ENCODE measurements at regions not wholly inside any gene's neighbourhood (a gene's known extent, or its start where the extent isn't known, plus 50 kb on each side); places are given as distances from the start of the nearest gene placed in this dataset.
"Not testable (repeated sequence)": the region's sequence is repeated elsewhere in the genome, so short reads cannot be mapped to it uniquely, and the experiment has no call there.

DNA sequence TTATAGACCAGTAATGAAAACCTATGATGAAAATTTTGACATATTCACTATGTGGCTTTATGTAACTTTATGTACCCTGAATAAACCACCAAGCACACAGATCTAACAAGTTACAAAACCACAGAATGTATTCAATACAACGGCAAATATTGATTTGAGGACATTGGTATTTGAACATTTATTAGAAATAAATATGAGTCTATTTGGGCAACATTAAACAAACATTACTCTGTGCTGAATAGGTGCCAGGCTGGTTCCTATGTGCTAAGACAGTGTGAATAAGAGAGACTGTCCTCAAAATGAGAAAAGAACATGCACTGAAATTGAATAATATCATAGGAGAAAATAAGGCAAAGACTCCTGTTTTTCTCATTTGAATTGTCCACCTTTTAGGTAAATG is 1341.2 kb downstream of the PLA2G4A start:
- no peak for DNase-seq (ENCODE audit: low read depth in 3 of 3)

DNA sequence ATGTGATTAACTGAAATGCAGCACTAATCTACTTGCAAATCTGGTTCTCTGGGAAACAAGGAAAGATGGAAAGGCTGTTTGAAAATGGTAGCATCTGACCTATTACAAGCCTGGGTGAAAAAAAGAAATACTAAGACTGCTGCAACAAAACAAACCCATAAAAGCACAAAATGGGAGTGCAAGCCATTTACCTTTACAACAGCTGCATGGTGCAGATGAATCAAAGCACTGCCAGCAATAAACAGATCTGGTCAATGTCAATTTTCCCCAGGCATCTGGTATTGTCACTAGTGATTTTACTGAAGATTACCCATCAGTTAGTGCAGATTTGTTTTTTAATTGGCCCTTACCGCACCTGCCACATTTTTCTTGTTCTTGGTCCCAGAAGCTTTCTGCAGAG is 1341.7 kb downstream of the PLA2G4A start:
- DNase-seq (ENCODE audit: low read depth in 3 of 3), result no peak

DNA sequence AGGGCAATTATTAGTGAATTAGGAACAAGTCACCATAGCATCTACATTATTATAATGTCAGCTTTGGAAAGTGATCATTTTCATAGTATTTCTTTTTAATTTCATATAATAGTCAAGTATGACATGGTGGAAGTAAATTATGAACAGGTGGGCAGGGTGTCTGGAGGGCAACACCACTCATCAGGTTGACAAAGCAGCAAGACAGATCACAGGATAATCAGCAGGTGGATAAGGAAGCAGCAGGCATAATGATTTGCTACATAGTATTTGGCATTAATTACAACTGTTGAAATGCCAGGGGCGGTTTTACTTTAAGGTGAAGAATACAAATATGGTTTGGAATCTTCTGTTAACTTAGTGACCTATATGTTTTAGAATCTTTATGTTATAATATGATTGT is 1342.2 kb downstream of the PLA2G4A start:
- no peak for DNase-seq (ENCODE audit: low read depth in 3 of 3)

DNA sequence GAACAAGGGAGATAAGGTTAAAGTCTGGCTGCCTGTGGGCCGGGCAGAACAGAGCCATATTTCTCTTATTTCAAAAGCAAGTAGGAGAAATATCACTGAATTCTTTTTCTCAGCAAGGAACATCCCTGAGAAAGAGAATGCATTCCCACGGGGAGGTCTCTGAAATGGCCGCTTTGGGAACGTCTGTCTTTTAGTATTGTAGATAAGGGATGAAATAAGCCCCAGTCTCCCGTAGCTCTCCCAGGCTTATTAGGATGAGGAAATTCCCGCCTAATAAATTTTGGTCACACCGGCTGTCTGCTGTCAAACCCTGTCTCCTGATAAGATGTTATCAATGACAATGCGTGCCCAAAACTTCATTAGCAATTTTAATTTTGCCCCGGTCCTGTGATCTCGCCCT is 1353.3 kb downstream of the PLA2G4A start:
- not testable (repeated sequence) for DNase-seq (ENCODE audit: low read depth in 3 of 3)

DNA sequence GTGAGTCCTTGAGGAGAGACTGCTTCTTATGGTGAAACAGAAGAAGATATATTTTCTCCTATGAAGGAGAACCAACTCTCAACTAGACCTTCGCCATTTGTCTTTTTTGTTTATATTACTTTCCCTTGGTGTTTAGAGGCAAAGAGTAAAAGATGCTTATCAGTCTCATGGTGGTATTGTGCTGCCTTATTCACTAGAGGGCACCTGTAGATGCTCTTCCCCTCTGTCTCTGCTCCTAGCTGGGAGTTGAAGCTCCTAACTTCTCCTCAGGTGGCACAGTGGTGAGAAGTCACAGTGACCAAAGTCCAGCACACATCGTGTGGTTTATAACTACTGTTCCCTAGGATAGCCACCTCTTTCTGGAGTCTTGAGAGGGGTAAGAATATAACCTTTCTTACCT is 1359.6 kb downstream of the PLA2G4A start:
- DNase-seq (ENCODE audit: low read depth in 3 of 3), result no peak

DNA sequence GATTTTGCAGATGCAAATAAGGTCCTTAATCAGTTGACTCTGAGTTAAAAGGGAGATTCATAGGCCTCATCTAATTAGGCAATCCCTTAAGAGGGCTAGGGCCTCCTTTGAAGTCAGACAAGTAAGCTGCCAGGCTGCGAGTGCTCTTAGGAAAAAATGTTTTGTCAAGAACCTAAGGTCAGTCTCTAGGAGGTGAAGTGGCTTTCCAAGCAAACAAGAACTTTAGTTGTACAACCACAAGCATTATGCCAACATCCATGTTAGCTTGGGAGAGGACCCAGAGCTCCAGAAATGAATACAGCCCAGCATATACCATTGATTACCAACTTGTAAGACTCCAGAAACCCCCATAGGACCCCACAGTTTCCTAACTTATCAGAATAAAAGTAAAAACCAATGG is 1366.2 kb downstream of the PLA2G4A start:
- no peak for DNase-seq (ENCODE audit: low read depth in 3 of 3)

GRCh38 chr1:188218289-188218688 is 1389.5 kb downstream of the PLA2G4A start:
- no peak for DNase-seq (ENCODE audit: low read depth in 3 of 3)

DNA sequence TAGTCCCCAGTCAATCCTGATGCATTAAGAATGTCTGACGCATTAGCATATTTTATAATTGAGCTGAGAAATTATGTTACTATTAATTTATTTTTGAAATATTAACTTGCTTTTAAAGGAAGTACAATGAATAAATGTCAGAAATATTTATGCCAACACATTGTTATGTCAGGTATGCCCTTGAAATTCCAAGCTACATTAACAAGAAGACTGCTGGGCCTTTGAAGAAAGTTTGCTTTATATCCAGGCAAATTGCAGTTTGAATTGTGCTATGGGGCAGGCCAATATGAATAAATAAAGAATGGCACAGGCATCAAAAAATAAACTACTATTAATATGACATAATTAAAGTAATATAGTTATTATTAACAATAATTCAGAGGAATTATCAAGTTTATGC is 1391.3 kb downstream of the PLA2G4A start:
- DNase-seq (ENCODE audit: low read depth in 3 of 3), result no peak

GRCh38 chr1:188224263-188224662 is 1395.5 kb downstream of the PLA2G4A start:
- no peak for DNase-seq (ENCODE audit: low read depth in 3 of 3)

DNA sequence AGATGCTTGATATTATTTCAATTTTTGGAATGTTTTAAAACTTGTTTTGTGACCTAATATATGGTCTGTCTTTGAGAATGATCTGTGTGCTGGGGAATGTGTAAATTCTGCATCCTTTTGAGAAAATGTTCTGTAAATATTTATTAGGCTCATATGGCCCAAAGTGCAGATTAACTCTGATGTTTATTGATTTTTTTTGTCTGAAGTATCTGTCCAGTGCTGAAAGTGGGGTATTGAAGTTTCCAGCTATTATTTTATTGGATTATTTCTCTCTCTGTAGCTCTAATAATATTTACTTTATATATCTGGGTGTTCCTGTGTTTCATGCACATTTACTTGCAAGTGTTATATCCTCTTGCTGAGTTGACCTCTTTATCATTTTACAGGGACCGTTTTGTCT is 1397.2 kb downstream of the PLA2G4A start:
- DNase-seq (ENCODE audit: low read depth in 3 of 3), result no peak

DNA sequence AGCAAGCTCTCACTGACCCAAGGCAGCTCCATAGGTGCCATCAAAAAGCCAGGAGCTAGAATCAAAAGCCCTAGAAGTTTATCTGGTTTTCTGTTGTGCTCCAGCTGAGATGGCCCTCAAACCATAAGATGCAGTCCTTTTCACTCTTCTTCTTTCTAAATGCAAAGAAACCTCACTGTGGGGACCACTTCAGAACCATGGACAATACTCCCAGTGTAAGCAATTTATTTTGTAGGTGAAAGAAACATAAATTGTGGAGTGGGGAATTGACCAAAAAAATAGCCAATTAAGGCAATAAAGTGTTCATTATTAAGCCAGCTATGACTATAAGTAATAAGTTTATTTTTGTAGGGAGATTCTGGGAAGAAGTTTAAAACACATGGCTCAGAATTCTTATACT is 1399.9 kb downstream of the PLA2G4A start:
- no peak for DNase-seq (ENCODE audit: low read depth in 3 of 3)

DNA sequence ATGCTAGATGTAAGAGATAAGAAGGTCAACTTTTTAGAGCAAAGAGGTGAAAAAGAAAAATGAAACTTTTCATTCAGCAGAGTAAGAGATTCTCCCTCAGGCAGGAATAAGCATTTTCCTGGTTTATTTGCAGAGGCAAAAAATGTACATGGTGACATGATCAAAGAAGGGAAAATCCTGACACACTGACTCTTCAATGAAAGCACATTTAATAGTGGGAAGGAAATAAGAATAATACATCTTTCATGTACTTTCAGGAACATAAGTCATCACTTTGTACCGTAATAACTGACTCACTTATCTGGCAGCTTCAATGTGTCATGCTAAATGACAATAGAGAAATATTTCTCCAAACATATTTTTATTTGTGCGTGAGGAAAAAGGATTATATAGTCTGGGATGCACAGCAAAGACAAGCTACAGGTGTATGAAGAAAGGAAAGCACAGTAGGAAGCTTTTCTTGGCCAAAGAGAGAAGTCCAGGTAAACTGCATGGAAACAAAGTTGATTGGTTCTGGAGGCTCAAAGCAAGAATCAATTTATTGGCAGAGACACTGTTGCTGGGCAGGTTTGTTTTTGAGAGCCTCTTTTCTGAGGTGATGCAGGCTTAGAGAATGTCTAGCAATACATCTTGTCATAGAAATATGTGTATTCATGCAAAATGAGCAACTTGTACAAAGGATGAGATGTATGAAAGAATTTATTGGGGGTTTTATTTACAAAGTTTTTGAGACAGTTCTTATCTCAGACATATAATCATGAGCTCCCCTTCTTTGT is 1409.0 kb downstream of the PLA2G4A start:
- DNase-seq (ENCODE audit: low read depth in 3 of 3), result no peak

- no peak for DNase-seq (ENCODE audit: low read depth in 3 of 3)
These were observed 1412.1 kb downstream of the PLA2G4A start for GRCh38 chr1:188240772-188241406.

GRCh38 chr1:188241629-188242028 is 1412.9 kb downstream of the PLA2G4A start:
- DNase-seq (ENCODE audit: low read depth in 3 of 3), result no peak

- no peak for DNase-seq (ENCODE audit: low read depth in 3 of 3)
These were observed 1414.7 kb downstream of the PLA2G4A start for GRCh38 chr1:188243456-188243855.

- no peak for DNase-seq (ENCODE audit: low read depth in 3 of 3)
These were observed 1415.9 kb downstream of the PLA2G4A start for GRCh38 chr1:188244681-188245080.

GRCh38 chr1:188247255-188247654 is 1418.5 kb downstream of the PLA2G4A start:
- no peak for DNase-seq (ENCODE audit: low read depth in 3 of 3)

- DNase-seq (ENCODE audit: low read depth in 3 of 3), result no peak
These were observed 1421.1 kb downstream of the PLA2G4A start for GRCh38 chr1:188249811-188250210.

DNA sequence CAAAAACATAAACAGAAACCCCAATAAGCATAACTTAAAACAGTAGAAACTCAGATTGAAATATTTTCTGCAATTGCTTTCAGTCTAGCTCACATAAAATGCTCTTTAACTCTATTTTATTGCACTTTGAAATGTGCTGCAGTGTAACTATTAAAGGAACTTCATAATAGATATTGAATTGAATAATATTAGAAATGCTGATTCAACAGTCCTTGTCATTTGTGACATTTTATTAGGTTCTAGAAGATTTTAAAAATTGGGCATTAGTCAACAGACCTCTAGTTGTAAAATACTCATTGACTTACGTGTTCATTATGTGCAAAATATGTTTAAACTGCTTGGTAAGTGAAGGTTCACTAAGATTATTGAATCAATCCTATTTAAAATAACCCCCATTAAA is 1422.3 kb downstream of the PLA2G4A start:
- no peak for DNase-seq (ENCODE audit: low read depth in 3 of 3)

DNA sequence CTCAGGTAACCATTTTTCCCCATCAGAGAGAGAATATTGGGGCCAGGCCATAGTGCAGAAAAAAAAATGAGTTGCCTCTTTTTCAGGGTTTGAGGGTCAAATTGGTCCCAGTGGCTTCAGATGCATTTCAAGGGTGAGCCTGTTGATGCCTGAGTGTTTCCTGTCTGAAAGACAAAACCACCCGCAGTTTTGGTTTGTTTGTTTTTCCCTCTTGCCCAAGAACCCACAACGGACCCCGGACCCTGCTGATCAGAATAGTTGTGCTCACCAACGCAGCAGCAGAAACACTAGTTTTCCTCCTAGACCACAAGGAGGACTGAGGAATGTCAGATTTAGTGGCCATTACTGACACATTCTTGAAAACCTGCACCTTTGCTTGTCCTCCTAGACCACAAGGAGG is 1433.1 kb downstream of the PLA2G4A start:
- no peak for DNase-seq (ENCODE audit: low read depth in 3 of 3)

GRCh38 chr1:188269956-188270355 is 1441.2 kb downstream of the PLA2G4A start:
- no peak for DNase-seq (ENCODE audit: low read depth in 3 of 3)

DNA sequence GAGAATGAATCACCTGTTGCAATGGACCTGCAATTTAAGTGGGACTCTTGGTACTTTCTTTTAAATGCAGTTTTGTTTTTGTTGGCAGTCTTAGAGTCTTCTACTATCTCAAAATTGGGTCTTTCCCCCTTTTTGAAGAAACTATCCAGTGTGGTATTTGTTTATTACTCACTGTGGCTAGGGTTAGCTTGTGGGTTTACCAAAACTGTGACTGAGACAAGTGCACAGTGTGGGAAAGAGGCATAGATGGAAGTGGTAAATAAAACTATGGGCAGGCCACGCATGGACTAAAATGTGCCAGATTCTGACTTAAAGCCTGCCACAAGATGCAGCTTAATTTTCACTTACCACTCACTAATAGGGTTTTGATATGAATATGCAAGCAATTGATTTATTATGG is 1441.7 kb downstream of the PLA2G4A start:
- no peak for DNase-seq (ENCODE audit: low read depth in 3 of 3)

GRCh38 chr1:188277771-188278170 is 1449.0 kb downstream of the PLA2G4A start:
- DNase-seq (ENCODE audit: low read depth in 3 of 3), result no peak

- DNase-seq (ENCODE audit: low read depth in 3 of 3), result no peak
These were observed 1453.2 kb downstream of the PLA2G4A start for GRCh38 chr1:188281921-188282320.

All from stimulated activated CD4-positive, alpha-beta T cell treated with anti-CD3 and anti-CD28 coated beads, TNF-alpha, amount 100 ng/mL, for 48 hours (primary cell).